ENCODE measurements at regions not wholly inside any gene's neighbourhood (a gene's known extent, or its start where the extent isn't known, plus 50 kb on each side); places are given as distances from the start of the nearest gene placed in this dataset.
A peak's percentile ranks its signal among the peaks of the same experiment; 100 is the strongest.
"Not testable (repeated sequence)": the region's sequence is repeated elsewhere in the genome, so short reads cannot be mapped to it uniquely, and the experiment has no call there.

DNA sequence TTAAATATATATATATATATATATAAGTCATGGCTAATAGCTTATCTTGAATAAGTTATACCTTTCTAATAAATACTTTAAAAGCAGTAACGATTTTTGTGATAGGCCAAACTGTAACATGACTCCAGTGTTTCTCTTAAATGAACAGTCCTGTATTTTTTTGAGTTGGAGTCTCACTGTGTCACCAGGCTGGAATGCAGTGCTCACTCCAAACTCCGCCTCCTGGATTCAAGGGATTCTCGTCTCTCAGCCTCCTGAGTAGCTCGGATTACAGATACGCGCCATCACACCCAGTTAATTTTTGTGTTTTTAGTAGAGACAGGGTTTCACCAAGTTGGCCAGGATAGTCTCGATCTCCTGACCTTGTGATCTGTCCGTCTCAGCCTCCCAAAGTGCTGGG lies 814.2 kb upstream of the SLITRK5 start:
- peak; percentile 74 for DNase-seq (ENCODE audit: low read depth)

GRCh38 chr13:86858216-86858615 lies 813.0 kb upstream of the SLITRK5 start:
- no peak for DNase-seq (ENCODE audit: low read depth)

- DNase-seq (ENCODE audit: low read depth), result no peak
Observed at GRCh38 chr13:86862137-86862536, 809.0 kb upstream of the SLITRK5 start.

GRCh38 chr13:86864376-86864775 lies 806.8 kb upstream of the SLITRK5 start:
- no peak for DNase-seq (ENCODE audit: low read depth)

GRCh38 chr13:86870444-86870843 lies 800.7 kb upstream of the SLITRK5 start:
- no peak for DNase-seq (ENCODE audit: low read depth)

DNA sequence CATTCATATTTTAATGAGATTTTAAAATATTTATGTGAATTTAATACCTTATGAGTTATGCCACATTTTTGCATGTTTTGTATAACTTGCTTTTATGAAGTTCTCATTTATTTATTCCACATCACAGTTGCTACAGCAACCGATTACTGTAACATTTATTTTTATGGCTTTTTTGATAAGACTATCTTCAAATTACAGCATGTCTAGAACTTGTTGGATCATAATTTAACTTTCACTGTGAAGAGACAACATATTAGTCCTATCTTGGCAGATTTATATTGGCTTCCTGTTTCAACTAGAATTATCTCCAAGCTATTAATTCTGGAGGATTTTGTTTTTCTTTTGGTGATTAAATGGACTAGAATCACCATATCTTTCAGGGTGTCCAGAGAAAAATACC lies 793.7 kb upstream of the SLITRK5 start:
- no peak for DNase-seq (ENCODE audit: low read depth)

- no peak for DNase-seq (ENCODE audit: low read depth)
Observed at GRCh38 chr13:86878781-86879180, 792.4 kb upstream of the SLITRK5 start.

DNA sequence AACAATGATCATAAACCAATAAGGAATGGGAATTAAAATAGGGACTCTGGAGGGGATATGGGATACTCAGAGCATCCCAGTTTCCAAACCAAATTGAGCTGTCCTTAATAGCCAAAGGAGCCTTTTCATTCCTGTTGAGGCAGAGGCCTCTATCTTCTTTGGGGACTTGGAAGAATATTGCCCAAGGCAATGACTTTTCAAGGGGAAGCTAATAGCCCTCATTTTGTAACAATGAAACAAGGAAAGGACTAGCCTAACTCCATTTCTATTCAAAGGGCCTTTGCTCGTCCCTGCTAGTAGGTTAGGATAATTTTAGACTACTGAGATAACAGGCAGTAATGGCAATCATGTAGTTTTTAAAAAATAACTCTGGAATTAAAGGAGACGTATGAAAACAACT lies 789.8 kb upstream of the SLITRK5 start:
- DNase-seq (ENCODE audit: low read depth), result no peak

GRCh38 chr13:86882107-86882506 lies 789.1 kb upstream of the SLITRK5 start:
- no peak for DNase-seq (ENCODE audit: low read depth)

- no peak for DNase-seq (ENCODE audit: low read depth)
Observed at GRCh38 chr13:86882835-86883234, 788.3 kb upstream of the SLITRK5 start.

- peak; percentile 48 for DNase-seq (ENCODE audit: low read depth)
Observed at GRCh38 chr13:86892330-86892729, 778.8 kb upstream of the SLITRK5 start.

GRCh38 chr13:86900906-86901305 lies 770.3 kb upstream of the SLITRK5 start:
- DNase-seq (ENCODE audit: low read depth), result no peak

GRCh38 chr13:86906127-86906874 lies 764.9 kb upstream of the SLITRK5 start:
- peak; percentile 22 for DNase-seq (ENCODE audit: low read depth)

- no peak for DNase-seq (ENCODE audit: low read depth)
Observed at GRCh38 chr13:86907156-86907555, 764.0 kb upstream of the SLITRK5 start.

- no peak for DNase-seq (ENCODE audit: low read depth)
Observed at GRCh38 chr13:86909318-86909717, 761.9 kb upstream of the SLITRK5 start.

GRCh38 chr13:86914757-86915156 lies 756.4 kb upstream of the SLITRK5 start:
- DNase-seq (ENCODE audit: low read depth), result no peak

DNA sequence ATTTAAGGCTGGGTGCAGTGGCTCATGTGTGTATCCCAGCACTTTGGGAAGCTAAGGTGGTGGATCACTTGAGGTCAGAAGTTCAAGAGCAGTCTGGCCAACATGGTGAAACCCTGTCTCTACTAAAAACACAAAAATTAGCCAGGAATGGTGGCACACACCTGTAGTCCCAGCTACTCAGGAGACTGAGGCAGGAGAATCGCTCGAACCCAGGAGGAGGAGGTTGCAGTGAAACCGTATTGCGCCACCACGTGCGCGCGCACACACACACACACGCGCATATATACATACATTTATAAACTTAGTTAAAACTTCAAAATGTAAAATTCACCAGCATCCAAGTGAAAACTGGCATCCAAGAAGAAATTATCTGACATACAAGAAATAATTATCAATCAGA lies 753.7 kb upstream of the SLITRK5 start:
- DNase-seq (ENCODE audit: low read depth), result not testable (repeated sequence)

DNA sequence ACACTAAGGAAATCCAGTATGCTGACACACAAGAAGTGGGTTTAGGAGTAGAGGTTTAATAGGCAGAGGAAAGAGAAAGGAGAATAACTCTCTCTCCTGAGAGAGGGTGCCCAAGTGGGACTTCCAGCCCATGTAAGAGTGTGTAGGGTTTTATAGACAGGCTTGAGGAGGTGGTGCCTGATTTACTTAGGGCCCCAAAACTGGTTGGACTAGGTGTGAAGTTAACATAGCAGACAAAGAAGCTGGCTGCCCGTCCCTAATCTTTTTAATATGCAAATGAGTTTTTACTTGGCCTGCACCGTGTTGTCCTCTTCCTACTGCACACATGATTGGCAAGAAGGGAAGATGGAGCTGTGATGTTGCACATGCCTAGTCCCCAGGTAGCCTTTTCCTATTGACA lies 752.5 kb upstream of the SLITRK5 start:
- no peak for DNase-seq (ENCODE audit: low read depth)

DNA sequence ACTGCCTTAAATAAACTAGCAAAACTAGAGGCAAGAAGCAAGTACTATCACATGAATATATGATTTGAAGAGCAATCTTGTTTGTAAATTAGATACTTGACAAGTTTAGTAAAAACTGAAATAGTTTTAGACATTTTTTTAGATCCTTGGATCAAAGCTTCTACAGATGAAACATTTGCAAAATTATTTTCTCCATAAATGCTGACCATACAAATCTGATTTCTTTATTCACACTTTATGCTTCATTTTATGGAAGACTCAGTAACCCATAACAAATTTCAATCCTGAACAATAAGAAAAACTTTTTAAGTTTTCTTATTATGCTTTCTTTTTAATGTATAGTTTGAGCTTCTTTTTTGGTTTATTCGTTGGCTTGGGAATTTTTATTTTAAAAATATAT lies 750.2 kb upstream of the SLITRK5 start:
- no peak for DNase-seq (ENCODE audit: low read depth)

GRCh38 chr13:86922936-86923335 lies 748.2 kb upstream of the SLITRK5 start:
- no peak for DNase-seq (ENCODE audit: low read depth)

- not testable (repeated sequence) for DNase-seq (ENCODE audit: low read depth)
Observed at GRCh38 chr13:86926916-86927315, 744.3 kb upstream of the SLITRK5 start.

DNA sequence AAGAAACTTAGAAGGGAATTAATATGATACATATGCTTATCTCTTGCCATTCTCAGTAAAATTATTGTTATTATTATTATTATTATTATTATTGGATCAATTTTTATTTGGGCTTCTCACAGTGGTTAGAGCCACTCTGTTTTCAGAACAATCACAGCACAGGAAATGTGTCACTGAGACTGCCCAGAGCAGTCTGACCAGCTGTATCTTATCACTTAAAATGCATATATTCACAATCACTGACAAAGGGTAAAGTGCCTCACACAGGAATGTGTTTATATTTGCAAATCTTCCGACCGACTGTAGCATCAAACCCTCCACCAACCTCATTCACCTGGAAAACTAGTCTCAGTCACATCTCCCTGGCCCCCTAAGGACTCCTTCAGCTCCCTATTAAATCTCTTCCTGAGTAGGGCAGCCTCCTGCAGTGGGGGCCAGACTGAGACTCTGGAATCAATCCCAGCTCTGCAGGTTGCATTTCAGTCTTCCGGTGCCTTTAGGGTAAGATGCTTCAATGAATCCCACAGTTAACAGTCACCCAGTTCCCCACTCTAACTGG lies 738.3 kb upstream of the SLITRK5 start:
- DNase-seq (ENCODE audit: low read depth), result peak; percentile 27

DNA sequence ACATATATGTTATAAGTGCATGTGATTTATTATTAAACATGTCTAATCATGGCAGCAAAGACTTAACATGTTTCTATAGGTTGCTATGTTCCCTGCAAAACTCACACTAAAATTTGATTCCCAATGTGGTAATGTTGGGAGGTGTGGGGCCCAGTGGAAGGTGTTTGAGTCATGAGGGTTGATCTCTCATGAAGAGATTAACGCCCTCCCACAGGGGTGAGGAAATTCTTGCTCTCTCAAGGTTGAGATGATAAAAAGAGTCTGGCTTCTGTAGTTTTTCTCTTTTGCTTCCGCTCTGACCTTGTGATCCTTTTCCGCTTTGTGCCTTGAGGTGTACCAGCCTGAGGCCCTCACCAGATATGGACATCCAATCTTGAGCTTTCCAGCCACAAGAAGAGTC lies 737.5 kb upstream of the SLITRK5 start:
- DNase-seq (ENCODE audit: low read depth), result peak; percentile 10

GRCh38 chr13:86937316-86937715 lies 733.9 kb upstream of the SLITRK5 start:
- no peak for DNase-seq (ENCODE audit: low read depth)
